GM12878 (cell line): ENCODE measurements at regions not wholly inside any gene's neighbourhood (a gene's known extent, or its start where the extent isn't known, plus 50 kb on each side); places are given as distances from the start of the nearest gene placed in this dataset.

Experiments
- ATAC-seq: fragments of 200-7000 bp; cut with Tn5 transposase; 3 replicates; pipeline ENCODE4 v1.9.1; 2020; ENCODE audit warnings: mild to moderate bottlenecking, moderate library complexity
- BruUV-seq: library from RNA; stranded (reverse); fragments of 400-500 nt; replicated peaks from 2 replicates; lab custom pipeline; 2021; lab: Mats Ljungman, UMichigan
- CTCF ChIA-PET: fragments of 300-600 bp; sonication (Branson Sonifier 250); formaldehyde crosslinking; extraction: SDS; loops from one replicate; lab custom pipeline; 2021; ENCODE audit warnings: inconsistent platforms; lab: Yijun Ruan, JAX
- POLR2A ChIA-PET: fragments of 350-600 bp; formaldehyde crosslinking; extraction: SDS; loops from one replicate; lab custom pipeline; 2021; ENCODE audit warnings: inconsistent platforms; lab: Charles Lee
- RAD21 ChIA-PET: fragments of 300-600 bp; sonication (Branson Sonifier 250); formaldehyde crosslinking; loops from one replicate; lab custom pipeline; 2023; ENCODE audit warnings: antibody characterized with exemption; ENCODE audit not compliant: unreplicated experiment; lab: Charles Lee
- SMC1A ChIA-PET: fragments of 300-600 bp; sonication (Branson Sonifier 250); formaldehyde crosslinking; loops from one replicate; lab custom pipeline; 2023; ENCODE audit not compliant: unreplicated experiment, uncharacterized antibody; lab: Charles Lee
- DNase-seq: peaks from one replicate; pipeline ENCODE4 v3.0.0-alpha.2; 2011; ENCODE audit warnings: low read depth, low spot score
- FAIRE-seq: peaks from 3 replicates; lab custom pipeline; 2011; peaks lifted over from hg19 to GRCh38; lab: Jason Lieb, UNC
- H2AFZ ChIP-seq: 2 replicates; pipeline ENCODE4 v1.6.0; 2011; ENCODE audit warnings: low read depth, low read length, control low read depth; ENCODE audit not compliant: control insufficient read depth
- H3K27ac ChIP-seq: 2 replicates; pipeline ENCODE4 v1.5.1; 2011; ENCODE audit warnings: control low read depth; ENCODE audit not compliant: control insufficient read depth, insufficient read depth
- H3K27me3 ChIP-seq, 2 experiments: replicated peaks in 1 of 2; 2 replicates each; pipeline versions ENCODE4 v1.6.0 to v1.6.1; 2011; ENCODE audit warnings: low read length in 1 of 2; ENCODE audit not compliant: control insufficient read depth in 2 of 2, insufficient read depth in 2 of 2
- H3K36me3 ChIP-seq, 2 experiments: 2 replicates each; pipeline ENCODE4 v1.5.1; 2011; ENCODE audit warnings: low read length in 1 of 2; ENCODE audit not compliant: control insufficient read depth in 2 of 2, insufficient read depth in 2 of 2
- H3K4me1 ChIP-seq: 2 replicates; pipeline ENCODE4 v1.6.1; 2011; ENCODE audit warnings: mild to moderate bottlenecking, low read length, moderate library complexity, mixed read lengths; ENCODE audit not compliant: control insufficient read depth, insufficient read depth
- H3K4me2 ChIP-seq: 2 replicates; pipeline ENCODE4 v1.6.0; 2011; ENCODE audit warnings: control low read depth; ENCODE audit not compliant: control insufficient read depth, insufficient read depth
- H3K4me3 ChIP-seq: fragments of 200-600 bp; sonication (generic); 2 replicates; pipeline ENCODE4 v1.5.1; 2016
- H3K79me2 ChIP-seq: 2 replicates; pipeline ENCODE4 v1.6.0; 2011; ENCODE audit warnings: low read length; ENCODE audit not compliant: control insufficient read depth, insufficient read depth
- H3K9ac ChIP-seq: 2 replicates; pipeline ENCODE4 v1.8.0; 2011; ENCODE audit warnings: low read length, control low read depth, mixed read lengths; ENCODE audit not compliant: control insufficient read depth, insufficient read depth
- H3K9me3 ChIP-seq: replicated peaks from 3 replicates; pipeline ENCODE4 v1.5.1; 2011; ENCODE audit warnings: mild to moderate bottlenecking, low read length; ENCODE audit not compliant: control insufficient read depth, insufficient read depth
- H4K20me1 ChIP-seq: 2 replicates; pipeline ENCODE4 v1.6.0; 2011; ENCODE audit not compliant: control insufficient read depth, insufficient read depth
- CBX3 ChIP-seq: fragments of 200-600 bp; sonication (generic); IDR thresholded peaks from 2 replicates; pipeline ENCODE4 v1.6.1; 2016; ENCODE audit warnings: low read depth, borderline replicate concordance
- HCFC1 ChIP-seq: fragments of 150-350 bp; IDR thresholded peaks from 2 replicates; pipeline ENCODE4 v1.6.1; 2014; ENCODE audit warnings: low read length
- IRF5 ChIP-seq: fragments of 450-650 bp; IDR thresholded peaks from 2 replicates; pipeline ENCODE4 v1.6.1; 2017; ENCODE audit warnings: borderline replicate concordance
- JUNB ChIP-seq: IDR thresholded peaks from 2 replicates; pipeline ENCODE4 v1.6.1; 2016; ENCODE audit warnings: antibody characterized with exemption, mild to moderate bottlenecking
- JUND ChIP-seq: IDR thresholded peaks from 2 replicates; pipeline ENCODE4 v1.6.1; 2012; ENCODE audit warnings: low read depth, mild to moderate bottlenecking, low read length, improper control_type of control experiment, moderate library complexity
- KAT2A ChIP-seq: conservative IDR thresholded peaks from 2 replicates; pipeline ENCODE4 v1.6.1; 2011; ENCODE audit warnings: low read depth, low read length; ENCODE audit not compliant: control insufficient read depth
- LARP7 ChIP-seq: fragments of 450-650 bp; IDR thresholded peaks from 2 replicates; pipeline ENCODE4 v1.6.1; 2017; ENCODE audit warnings: mild to moderate bottlenecking
- MYB ChIP-seq: fragments of 150-350 bp; IDR thresholded peaks from 2 replicates; pipeline ENCODE4 v1.6.1; 2014; ENCODE audit warnings: mild to moderate bottlenecking, low read depth, low read length, borderline replicate concordance
- MYC ChIP-seq: IDR thresholded peaks from 2 replicates; pipeline ENCODE4 v1.6.1; 2011; ENCODE audit warnings: mild to moderate bottlenecking, low read length, moderate library complexity, inconsistent platforms; ENCODE audit not compliant: insufficient read depth, insufficient replicate concordance, insufficient read length, severe bottlenecking
- RAD21 ChIP-seq: IDR thresholded peaks from 2 replicates; pipeline ENCODE4 v1.6.1; 2011; ENCODE audit warnings: mild to moderate bottlenecking, low read depth, low read length, moderate library complexity; ENCODE audit not compliant: insufficient read depth
- SIN3A ChIP-seq: IDR thresholded peaks from 2 replicates; pipeline ENCODE4 v1.6.1; 2012; ENCODE audit warnings: low read depth, low read length, improper control_type of control experiment
- SMAD1 ChIP-seq: fragments of 450-650 bp; IDR thresholded peaks from 2 replicates; pipeline ENCODE4 v1.6.1; 2018; ENCODE audit warnings: mild to moderate bottlenecking, low read depth; ENCODE audit not compliant: partially characterized antibody
- SMARCA5 ChIP-seq: fragments of 450-650 bp; IDR thresholded peaks from 2 replicates; pipeline ENCODE4 v1.6.1; 2017; ENCODE audit warnings: mild to moderate bottlenecking
- SREBF2 ChIP-seq: IDR thresholded peaks from 2 replicates; pipeline ENCODE4 v1.6.1; 2012; ENCODE audit warnings: mild to moderate bottlenecking, low read length
- TCF7 ChIP-seq: IDR thresholded peaks from 2 replicates; pipeline ENCODE4 v1.6.1; 2014; ENCODE audit warnings: antibody characterized with exemption, borderline replicate concordance
- ZZZ3 ChIP-seq: IDR thresholded peaks from 2 replicates; pipeline ENCODE4 v1.6.1; 2011; ENCODE audit warnings: low read depth; ENCODE audit not compliant: control insufficient read depth, insufficient read length
- WGBS: methylation state at CpG from one replicate; pipeline ENCODE4 v1.1.6; 2016; ENCODE audit warnings: low lambda C conversion rate; ENCODE audit not compliant: insufficient replicate concordance, insufficient coverage; ENCODE audit errors: missing lambda C conversion rate; 5-methylcytosine and 5-hydroxymethylcytosine counted together
- in situ Hi-C: fragments of 300-500 bp; cut with MboI; formaldehyde crosslinking; loops from 9 replicates; pipeline ENCODE4 v1.14.3; 2018; ENCODE audit warnings: mixed read lengths
- intact Hi-C: fragments of 100-400 bp; cut with micrococcal nuclease; formaldehyde crosslinking; loops from one replicate; pipeline ENCODE4 v1.14.2; 2022; ENCODE audit not compliant: unreplicated experiment

- no peak for ATAC-seq
- intact Hi-C loops (loop anchor here (5.0 kb wide), 5 partner anchors 147 to 1442 kb away; partner anchors contain the start of gene POM121L2), in situ Hi-C loops (loop anchor here (25.0 kb wide), 1 partner anchor 242 kb away; no protein-coding TSS in a partner anchor)
- Histone ChIP-seq H3K9ac (peak overlapping the region; percentile 48; the same call in 1 of the 2 replicates), H2AFZ (peak overlapping the region; percentile 71), H3K4me2 (peak overlapping the region; percentile 77), H3K27me3 (no peaks in the 10 kb centered on the region), H3K9me3 (no peaks in the 10 kb centered on the region), H3K27ac (no peak overlapping the region), H3K79me2 (peaks cover 6% of the 10 kb centered on the region), H3K4me1 (peaks cover 9% of the 10 kb centered on the region; the same call in 1 of the 2 replicates), H3K4me3 (peak overlapping the region; percentile 58; the same call in 1 of the 2 replicates), H4K20me1 (no peaks in the 10 kb centered on the region), H3K36me3 (no peaks in the 10 kb centered on the region)
- FAIRE-seq = no peak
- TF ChIP-seq RAD21 (no peak), MYC (no peak), LARP7 (no peak), KAT2A (no peak), SMAD1 (no peak), IRF5 (no peak), JUND (no peak), JUNB (no peak), SMARCA5 (no peak), SREBF2 (no peak), MYB (no peak), CBX3 (no peak), ZZZ3 (no peak), TCF7 (no peak), HCFC1 (no peak), SIN3A (no peak)
- CTCF ChIA-PET = interaction anchor here (0.5 to 13.3 kb wide), 17 partner anchors 9 to 626 kb away, joined by 3 to 193 read pairs (median 4); partner anchors contain the start of gene ZNF184
- no peak for DNase-seq
- WGBS = 0% methylated on average over 1 of the region's 1 CpG
- BruUV-seq = no TSS peak
- SMC1A ChIA-PET = interaction anchor here (1.0 to 5.7 kb wide), 12 partner anchors 11 to 624 kb away, joined by 3 to 56 read pairs (median 5); a partner anchor contains a TSS
- POLR2A ChIA-PET = interaction anchor here (0.5 to 4.9 kb wide), 11 partner anchors 16 to 607 kb away, joined by 3 to 29 read pairs (median 5); a partner anchor contains a TSS
- RAD21 ChIA-PET = interaction anchor here (0.7 to 3.4 kb wide), 16 partner anchors 18 to 577 kb away, joined by 3 to 55 read pairs (median 4); partner anchors contain the start of gene POM121L2
Observed at GRCh38 chr6:27754408-27754782, 157.8 kb downstream of the OR2B2 start.
